ENCODE measurements at regions not wholly inside any gene's neighbourhood (a gene's known extent, or its start where the extent isn't known, plus 50 kb on each side); places are given as distances from the start of the nearest gene placed in this dataset.

GRCh38 chr9:86638109-86638508, 283.9 kb upstream of the TUT7 start:
- no peak for TF ChIP-seq CTCF (IDR thresholded peaks at IDR 0.05; ENCODE audit: insufficient read depth, low read length, missing control alignments)
- ChIA-PET POLR2A (no interaction called here), CTCF (interaction anchor here (0.7 to 3.4 kb wide), 40 partner anchors 8 to 698 kb away, joined by 3 to 17 read pairs (median 4); partner anchors contain the start of gene GAS1)
- DNase-seq (ENCODE audit: low read depth, low spot score) = no peak
- no peak overlapping the region for H3K4me3 ChIP-seq (ENCODE audit: low read depth, low read length)

- DNase-seq (ENCODE audit: low read depth, low spot score) = no peak
- ChIA-PET CTCF (interaction anchor here (0.7 to 3.4 kb wide), 48 partner anchors 9 to 699 kb away, joined by 3 to 17 read pairs (median 4); partner anchors contain the start of gene GAS1), POLR2A (interaction anchor here (0.6 kb wide), 1 partner anchor 10 kb away, joined by 3 read pairs; no protein-coding TSS in a partner anchor)
These were observed 283.3 kb upstream of the TUT7 start for GRCh38 chr9:86637515-86637914.

GRCh38 chr9:86636519-86636918, 282.3 kb upstream of the TUT7 start:
- POLR2A ChIA-PET = no interaction called here
- DNase-seq (ENCODE audit: low read depth, low spot score) = no peak
- no peak overlapping the region for H3K4me3 ChIP-seq (ENCODE audit: low read depth, low read length)
- TF ChIP-seq CTCF (IDR thresholded peaks at IDR 0.05; ENCODE audit: insufficient read depth, low read length, missing control alignments) = no peak
- CTCF ChIA-PET = interaction anchor here (0.9 to 3.4 kb wide), 10 partner anchors 10 to 694 kb away, joined by 3 to 17 read pairs (median 4); no protein-coding TSS in a partner anchor

More at GRCh38 chr9:86637515-86637914, 283.3 kb upstream of the TUT7 start:
- TF ChIP-seq CTCF (IDR thresholded peaks at IDR 0.05; ENCODE audit: insufficient read depth, low read length, missing control alignments) = peak; percentile 83
- H3K4me3 ChIP-seq (ENCODE audit: low read depth, low read length) = no peak overlapping the region

GRCh38 chr9:86636038-86636437, 281.8 kb upstream of the TUT7 start:
- POLR2A ChIA-PET = no interaction called here

DNA sequence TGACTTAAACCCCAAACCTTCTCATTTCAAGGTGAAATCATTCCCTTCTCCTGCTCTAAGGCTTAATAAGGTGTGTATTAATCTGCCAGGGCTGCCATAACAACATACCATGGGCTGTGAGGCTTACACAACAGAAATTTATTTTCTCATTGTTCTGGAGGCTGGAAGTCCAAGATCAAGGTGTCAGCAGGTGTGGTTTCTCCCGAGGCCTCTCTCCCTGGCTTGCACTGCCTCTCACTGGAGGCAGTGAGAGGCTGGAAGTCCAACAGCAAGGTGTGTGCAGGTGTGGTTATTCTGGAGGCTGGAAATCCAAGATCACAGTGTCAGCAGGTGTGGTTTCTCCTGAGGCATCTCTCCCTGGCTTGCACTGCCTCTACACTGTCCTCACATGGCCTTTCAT, 280.3 kb upstream of the TUT7 start:
- DNase-seq (ENCODE audit: low read depth, low spot score) = no peak
- CTCF ChIA-PET = no interaction called here
- no peak overlapping the region for H3K4me3 ChIP-seq (ENCODE audit: low read depth, low read length)
- POLR2A ChIA-PET = no interaction called here
- TF ChIP-seq CTCF (IDR thresholded peaks at IDR 0.05; ENCODE audit: insufficient read depth, low read length, missing control alignments) = no peak

More at GRCh38 chr9:86636038-86636437, 281.8 kb upstream of the TUT7 start:
- TF ChIP-seq CTCF (IDR thresholded peaks at IDR 0.05; ENCODE audit: insufficient read depth, low read length, missing control alignments) = no peak
- no peak overlapping the region for H3K4me3 ChIP-seq (ENCODE audit: low read depth, low read length)
- CTCF ChIA-PET = interaction anchor here (0.9 to 3.4 kb wide), 4 partner anchors 10 to 309 kb away, joined by 3 to 17 read pairs (median 4); no protein-coding TSS in a partner anchor
- no peak for DNase-seq (ENCODE audit: low read depth, low spot score)

GRCh38 chr9:86633945-86634344, 279.7 kb upstream of the TUT7 start:
- CTCF ChIA-PET = interaction anchor here (0.9 kb wide), 1 partner anchor 10 kb away, joined by 3 read pairs; no protein-coding TSS in a partner anchor
- DNase-seq (ENCODE audit: low read depth, low spot score) = no peak
- POLR2A ChIA-PET = no interaction called here
- no peak overlapping the region for H3K4me3 ChIP-seq (ENCODE audit: low read depth, low read length)
- no peak for TF ChIP-seq CTCF (IDR thresholded peaks at IDR 0.05; ENCODE audit: insufficient read depth, low read length, missing control alignments)
